K562 (cell line): ENCODE measurements at regions not wholly inside any gene's neighbourhood (a gene's known extent, or its start where the extent isn't known, plus 50 kb on each side); places are given as distances from the start of the nearest gene placed in this dataset.

ENCODE experiments used
- ATAC-seq: fragments of 200-7000 bp; cut with Tn5 transposase; 3 replicates; pipeline ENCODE4 v1.9.1; 2020; ENCODE audit warnings: moderate library complexity
- BruUV-seq: library from RNA; stranded (reverse); fragments of 400-500 nt; replicated peaks from 2 replicates; lab custom pipeline; 2021; lab: Mats Ljungman, UMichigan
- CTCF ChIA-PET: fragments of 300-600 bp; formaldehyde crosslinking; extraction: SDS; loops from one replicate; lab custom pipeline; 2021; ENCODE audit warnings: low intra/inter-chr PET ratio; lab: Yijun Ruan, JAX
- POLR2A ChIA-PET: fragments of 300-600, 350-650 bp; sonication (Branson Sonifier 250); formaldehyde crosslinking; extraction: SDS; loops from one replicate; lab custom pipeline; 2021; ENCODE audit warnings: antibody characterized with exemption, inconsistent platforms; lab: Yijun Ruan, JAX
- DNase-seq, 4 experiments: peaks; one replicate each; pipeline versions ENCODE4 v3.0.0 to v3.0.0-alpha.2; 2011 to 2018; ENCODE audit warnings: low spot score in 3 of 4, mixed read lengths in 3 of 4; ENCODE audit errors: extremely low read depth in 1 of 4
- FAIRE-seq: peaks from 2 replicates; lab custom pipeline; 2011; peaks lifted over from hg19 to GRCh38; lab: Jason Lieb, UNC
- H2AFZ ChIP-seq: 2 replicates; pipeline ENCODE4 v1.6.0; 2011; ENCODE audit warnings: low read depth, low read length, control low read depth, inconsistent platforms
- H3K27ac ChIP-seq: fragments of 200-600 bp; 3 replicates; pipeline ENCODE4 v1.8.0; 2011; ENCODE audit warnings: low read depth, mild to moderate bottlenecking, control low read depth, inconsistent platforms, low read length, moderate library complexity, mixed read lengths; ENCODE audit errors: extremely low read depth
- H3K27me3 ChIP-seq, 2 experiments: fragments of 300-600 bp in 1 of 2; 2 replicates in 1 of 2; 3 replicates in 1 of 2; pipeline versions ENCODE4 v1.6.0 to v1.8.0; 2011; ENCODE audit warnings: inconsistent platforms in 2 of 2, low read length in 2 of 2, mild to moderate bottlenecking in 1 of 2, mixed read lengths in 1 of 2, moderate library complexity in 1 of 2; ENCODE audit not compliant: control insufficient read depth in 2 of 2, insufficient read depth in 2 of 2
- H3K36me3 ChIP-seq: fragments of 300-600 bp; 3 replicates; pipeline ENCODE4 v1.8.0; 2011; ENCODE audit warnings: mild to moderate bottlenecking, low read length, inconsistent platforms; ENCODE audit not compliant: control insufficient read depth, insufficient read depth
- H3K4me1 ChIP-seq, 2 experiments: fragments of 200-600 bp in 1 of 2; replicated peaks in 1 of 2; 2 replicates in 1 of 2; 3 replicates in 1 of 2; pipeline versions ENCODE4 v1.5.1 to v1.8.0; 2011; ENCODE audit warnings: inconsistent platforms in 2 of 2, low read length in 2 of 2, mild to moderate bottlenecking in 1 of 2, mixed read lengths in 1 of 2, moderate library complexity in 1 of 2; ENCODE audit not compliant: control insufficient read depth in 2 of 2, insufficient read depth in 2 of 2
- H3K4me2 ChIP-seq: 2 replicates; pipeline ENCODE4 v1.6.1; 2011; ENCODE audit warnings: low read length, control low read depth, inconsistent platforms, mixed read lengths; ENCODE audit not compliant: insufficient read depth
- H3K4me3 ChIP-seq: fragments of 200-600 bp; sonication (generic), shearing (Covaris generic); 2 replicates; pipeline ENCODE4 v1.5.1; 2016; ENCODE audit warnings: control low read depth, inconsistent platforms
- H3K79me2 ChIP-seq: fragments of 200-600 bp; 3 replicates; pipeline ENCODE4 v1.8.0; 2011; ENCODE audit warnings: low read length, inconsistent platforms; ENCODE audit not compliant: control insufficient read depth, insufficient read depth
- H3K9ac ChIP-seq, 2 experiments: 2 replicates each; pipeline versions ENCODE4 v1.6.0 to v1.6.1; 2011; ENCODE audit warnings: low read depth in 2 of 2, low read length in 2 of 2, control low read depth in 1 of 2, inconsistent platforms in 1 of 2, mild to moderate bottlenecking in 1 of 2, mixed read lengths in 1 of 2; ENCODE audit not compliant: insufficient read depth in 1 of 2
- H3K9me1 ChIP-seq: one replicate; pipeline ENCODE4 v1.6.0; 2011; ENCODE audit warnings: inconsistent platforms, mild to moderate bottlenecking, low read length, moderate library complexity; ENCODE audit not compliant: control insufficient read depth, insufficient read depth
- H3K9me3 ChIP-seq: replicated peaks from 2 replicates; pipeline ENCODE4 v1.5.1; 2011; ENCODE audit warnings: low read depth, low read length, inconsistent platforms; ENCODE audit not compliant: control insufficient read depth, insufficient read depth
- H4K20me1 ChIP-seq: replicated peaks from 2 replicates; pipeline ENCODE4 v1.6.1; 2011; ENCODE audit warnings: low read length, inconsistent platforms, mixed read lengths; ENCODE audit not compliant: control insufficient read depth, insufficient read depth
- AFF1 ChIP-seq, 2 experiments: fragments of 450-650 bp; IDR thresholded peaks; 2 replicates each; pipeline ENCODE4 v1.6.1; 2018; ENCODE audit warnings: mild to moderate bottlenecking in 2 of 2, low read depth in 1 of 2; ENCODE audit not compliant: partially characterized antibody in 2 of 2
- BACH1 ChIP-seq: fragments of 200-800 bp; sonication (Bioruptor generic); IDR thresholded peaks from 2 replicates; pipeline ENCODE4 v1.6.1; 2016; ENCODE audit warnings: missing genetic modification characterization, missing compliant biosample characterization
- E2F4 ChIP-seq: sonication (generic); formaldehyde crosslinking; IDR thresholded peaks from 2 replicates; pipeline ENCODE4 v1.8.0; 2022; ENCODE audit warnings: mild to moderate bottlenecking, low read depth, missing genetic modification reagents
- MTA2 ChIP-seq: fragments of 450-650 bp; IDR thresholded peaks from 2 replicates; pipeline ENCODE4 v1.6.1; 2016; ENCODE audit warnings: low read depth
- NBN ChIP-seq: fragments of 450-650 bp; IDR thresholded peaks from 2 replicates; pipeline ENCODE4 v1.6.1; 2016; ENCODE audit warnings: low read depth, mild to moderate bottlenecking
- SAP30 ChIP-seq: fragments of 200-600 bp; sonication (generic); IDR thresholded peaks from 2 replicates; pipeline ENCODE4 v1.6.1; 2012; ENCODE audit warnings: borderline replicate concordance, low read depth, mild to moderate bottlenecking, moderate library complexity, low read length, control low read depth, inconsistent platforms; ENCODE audit not compliant: insufficient read depth, poor library complexity, severe bottlenecking
- SIN3A ChIP-seq, 2 experiments: fragments of 150-350 bp in 1 of 2; IDR thresholded peaks; 2 replicates each; pipeline ENCODE4 v1.6.1; 2011 to 2016; ENCODE audit warnings: borderline replicate concordance in 2 of 2, low read depth in 2 of 2, low read length in 2 of 2, mild to moderate bottlenecking in 2 of 2, moderate library complexity in 2 of 2; ENCODE audit not compliant: control insufficient read depth in 1 of 2
- SMC3 ChIP-seq: conservative IDR thresholded peaks from 2 replicates; pipeline ENCODE4 v1.6.1; 2011; ENCODE audit warnings: low read depth, low read length, improper control_type of control experiment; ENCODE audit not compliant: insufficient read depth
- SP1 ChIP-seq: sonication (generic); formaldehyde crosslinking; IDR thresholded peaks from 2 replicates; pipeline ENCODE4 v1.8.1; 2022; ENCODE audit warnings: mild to moderate bottlenecking, missing genetic modification reagents
- TBP ChIP-seq: optimal IDR thresholded peaks from 2 replicates; pipeline ENCODE3; 2011; ENCODE audit warnings: low read depth, low read length, improper control_type of control experiment
- TFAP4 ChIP-seq: sonication (generic); formaldehyde crosslinking; IDR thresholded peaks from 2 replicates; pipeline ENCODE4 v1.8.0; 2022; ENCODE audit warnings: missing genetic modification reagents, mild to moderate bottlenecking, moderate library complexity, borderline replicate concordance
- ZNF785 ChIP-seq: fragments of 250-450 bp; sonication (Bioruptor Pico); IDR thresholded peaks from 2 replicates; pipeline ENCODE4 v1.4.0; 2020; ENCODE audit warnings: mild to moderate bottlenecking
- ZNF830 ChIP-seq: fragments of 250-450 bp; sonication (Bioruptor Pico); IDR thresholded peaks from 2 replicates; pipeline ENCODE4 v1.5.0; 2021; ENCODE audit warnings: mild to moderate bottlenecking
- WGBS: fragments of 100-300 bp; shearing (Covaris generic); methylation state at CpG from one replicate; pipeline ENCODE4 v1.1.6; 2016; ENCODE audit warnings: low coverage, mixed read lengths; ENCODE audit not compliant: insufficient coverage; ENCODE audit errors: missing lambda C conversion rate; 5-methylcytosine and 5-hydroxymethylcytosine counted together
- in situ Hi-C: fragments of 300-500 bp; cut with MboI; formaldehyde crosslinking; loops from 4 replicates; pipeline ENCODE4 v1.15.0; 2018; ENCODE audit warnings: inconsistent platforms, mixed read lengths
- intact Hi-C: fragments of 100-400 bp; cut with micrococcal nuclease; formaldehyde crosslinking; loops from 2 replicates; pipeline ENCODE4 v1.14.2; 2022

GRCh38 chr11:127939000-127939399 lies 648.4 kb downstream of the ETS1 start (continued):
- TF ChIP-seq BACH1, result no peak
- TF ChIP-seq AFF1 (IDR thresholded peaks at IDR 0.05; ENCODE audit: low read depth in 1 of 2, partially characterized antibody in 2 of 2), result no peak
- no peak for TF ChIP-seq MTA2
- no peak for TF ChIP-seq TBP
- TF ChIP-seq ZNF785 (CRISPR knock-in tag), result no peak

GRCh38 chr11:127935081-127935480 lies 652.3 kb downstream of the ETS1 start:
- no peaks in the 10 kb centered on the region for H4K20me1 ChIP-seq
- no peak overlapping the region for H3K4me3 ChIP-seq
- no peaks in the 10 kb centered on the region; the same call in 1 of the 2 replicates for H3K9me3 ChIP-seq
- no peaks in the 10 kb centered on the region for H3K36me3 ChIP-seq
- no peak overlapping the region for H2AFZ ChIP-seq
- no peak for ATAC-seq
- no peak for DNase-seq
- BruUV-seq, result no TSS peak
- no peak overlapping the region for H3K27ac ChIP-seq
- WGBS, result 3% methylated on average over 4 of the region's 4 CpGs
- H3K4me1 ChIP-seq, result no peaks in the 10 kb centered on the region
- H3K4me2 ChIP-seq, result no peak overlapping the region
- intact Hi-C loops (loop anchor here (5.0 kb wide), 1 partner anchor 1058 kb away; no protein-coding TSS in a partner anchor), in situ Hi-C loops (no loop called here)
- no peak for FAIRE-seq
- no peak overlapping the region for H3K9ac ChIP-seq
- H3K79me2 ChIP-seq, result no peaks in the 10 kb centered on the region
- H3K9me1 ChIP-seq, result no peaks in the 10 kb centered on the region
- ChIA-PET POLR2A (no interaction called here), CTCF (no interaction called here)
- H3K27me3 ChIP-seq, result no peaks in the 10 kb centered on the region
- no peak for TF ChIP-seq ZNF830 (CRISPR knock-in tag)
- no peak for TF ChIP-seq SAP30
- TF ChIP-seq NBN, result no peak
- no peak for TF ChIP-seq TFAP4 (CRISPR knock-in tag)
- TF ChIP-seq SIN3A (IDR thresholded peaks at IDR 0.05; ENCODE audit: borderline replicate concordance in 2 of 2, control insufficient read depth in 1 of 2, low read depth in 2 of 2, low read length in 2 of 2), result no peak
- no peak for TF ChIP-seq SMC3
- TF ChIP-seq E2F4, result no peak
- TF ChIP-seq SP1 (CRISPR knock-in tag), result no peak
